ENCODE measurements at regions not wholly inside any gene's neighbourhood (a gene's known extent, or its start where the extent isn't known, plus 50 kb on each side); places are given as distances from the start of the nearest gene placed in this dataset.

DNA sequence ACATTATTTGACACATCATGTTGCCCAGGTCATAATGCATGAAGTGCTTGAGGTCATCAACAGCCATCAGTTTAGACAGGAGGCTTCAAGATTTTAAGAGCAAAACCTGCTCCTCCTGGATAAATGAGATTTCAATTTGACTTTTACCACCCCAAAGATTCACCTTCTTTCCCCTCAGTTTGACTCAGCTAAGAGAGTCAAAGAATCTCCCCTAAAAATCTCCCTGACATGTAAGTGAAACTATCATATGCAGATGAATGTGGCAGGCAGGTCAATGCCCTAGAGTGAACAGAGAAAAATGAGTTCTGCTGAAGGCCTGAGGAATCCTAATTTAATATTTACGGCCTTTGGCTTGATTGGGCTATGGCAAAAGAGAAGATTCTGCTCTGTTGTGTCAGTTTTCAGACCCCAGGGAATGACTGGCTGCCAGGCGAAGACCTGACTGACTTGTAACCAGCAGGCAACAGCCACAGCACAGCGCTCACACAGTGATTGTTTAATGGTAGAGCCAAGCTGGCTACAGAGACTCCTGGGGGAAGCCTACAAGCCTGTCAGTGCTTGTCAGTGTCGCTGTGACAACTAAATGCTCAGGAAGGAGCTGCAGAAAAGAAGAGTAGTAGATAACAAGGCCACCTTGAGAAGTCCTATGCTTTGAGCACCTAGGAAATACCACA lies 491.2 kb upstream of the LRRC4C start:
- ATAC-seq (no peak), DNase-seq (no peak)
- intact Hi-C loops (cut with DNase I), result no loop called here

DNA sequence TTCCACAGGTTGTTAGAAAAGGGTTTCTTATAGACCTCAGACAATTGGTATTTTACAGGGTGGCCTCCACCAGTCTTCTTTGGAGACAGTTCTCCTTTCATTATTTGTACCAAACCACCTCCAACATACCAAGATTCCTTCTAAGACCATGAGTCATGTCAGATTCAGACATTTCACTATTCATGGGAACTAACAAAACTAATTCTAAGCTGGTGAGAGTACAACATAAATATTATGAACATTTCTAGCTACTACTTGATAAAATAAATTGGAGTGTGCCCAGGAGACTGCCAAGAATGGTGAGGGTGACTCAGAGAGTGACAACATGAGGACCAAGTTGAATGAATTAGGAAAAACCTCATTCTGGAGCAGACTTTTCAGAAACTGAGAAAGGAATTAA lies 494.6 kb upstream of the LRRC4C start:
- no peak for DNase-seq
- intact Hi-C loops (cut with DNase I), result no loop called here
- no peak for ATAC-seq

DNA sequence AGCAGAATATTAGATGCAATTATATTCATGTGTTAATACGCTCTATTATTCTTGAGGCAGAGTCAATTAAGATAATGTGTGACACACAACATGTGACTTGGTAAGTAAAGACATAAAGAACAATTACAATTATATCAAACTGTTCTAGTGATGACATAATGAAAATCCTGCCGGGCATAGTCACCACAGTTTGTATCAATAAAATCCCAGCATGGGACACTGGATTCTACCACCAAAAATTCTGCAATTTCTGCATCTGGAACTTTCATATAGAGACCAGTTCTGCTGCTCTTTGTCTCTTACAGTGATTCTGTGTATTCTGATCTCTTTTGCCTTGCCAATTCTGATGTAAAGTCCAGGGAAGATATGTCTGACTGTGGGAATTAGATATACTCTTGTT lies 495.6 kb upstream of the LRRC4C start:
- DNase-seq (no peak), ATAC-seq (no peak)
- intact Hi-C loops (cut with DNase I), result no loop called here

DNA sequence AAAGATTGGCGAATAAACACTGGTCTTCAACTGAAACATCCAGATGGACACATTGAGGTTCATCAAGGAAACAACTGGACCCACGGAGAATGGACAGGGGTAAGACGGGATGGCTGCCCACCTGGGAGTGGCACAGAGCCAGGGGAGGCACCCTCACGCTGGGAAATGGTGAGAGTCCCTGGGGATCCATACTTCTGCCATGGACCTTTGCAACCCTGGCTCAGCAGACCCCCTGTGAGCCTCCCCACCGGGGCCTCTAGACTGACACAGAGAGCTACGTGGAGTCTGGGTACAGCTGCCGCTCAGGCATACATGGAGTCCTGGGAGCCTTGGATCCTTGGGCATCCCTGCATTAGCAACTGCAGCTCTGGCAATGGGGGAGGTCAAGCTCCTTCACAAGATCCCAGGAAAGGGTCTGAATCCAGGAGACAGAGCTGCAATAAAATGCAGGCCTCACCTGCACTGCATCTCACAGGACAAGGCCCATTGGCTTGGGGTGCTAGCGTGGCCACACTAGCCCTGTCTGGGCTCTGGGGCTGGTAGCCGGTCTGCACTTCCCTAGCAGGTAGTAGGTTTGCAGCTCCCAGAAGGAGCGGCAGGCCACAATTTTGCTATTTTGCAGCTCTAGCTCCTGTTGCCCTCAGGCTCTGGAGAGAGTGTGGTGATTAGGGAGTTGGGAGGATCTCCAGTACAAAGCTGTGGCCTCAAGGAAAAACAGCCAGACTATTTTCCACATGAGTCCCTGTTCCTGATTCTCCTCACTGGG lies 496.4 kb upstream of the LRRC4C start:
- no peak for DNase-seq
- intact Hi-C loops (cut with DNase I), result no loop called here
- no peak for ATAC-seq

DNA sequence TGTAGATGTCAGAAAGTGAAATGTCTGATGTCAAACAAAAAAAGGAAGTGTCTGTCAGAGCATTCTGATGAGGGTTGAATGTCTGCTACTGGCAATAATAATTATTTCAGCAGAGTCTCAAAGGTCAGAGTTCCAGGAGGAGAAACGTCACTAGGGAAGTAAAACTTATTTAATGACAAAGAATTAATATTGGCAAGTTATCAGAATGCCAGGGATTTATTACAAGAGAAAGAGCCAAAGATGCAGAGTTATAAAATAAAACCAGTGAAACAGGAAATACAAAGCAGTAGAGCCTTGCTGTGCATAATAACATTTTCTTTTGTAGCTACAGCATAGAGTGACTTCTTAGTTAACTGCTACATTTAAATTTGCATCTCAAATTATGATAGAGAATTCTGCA lies 504.0 kb upstream of the LRRC4C start:
- intact Hi-C loops (cut with DNase I), result no loop called here
- DNase-seq (no peak), ATAC-seq (no peak)

DNA sequence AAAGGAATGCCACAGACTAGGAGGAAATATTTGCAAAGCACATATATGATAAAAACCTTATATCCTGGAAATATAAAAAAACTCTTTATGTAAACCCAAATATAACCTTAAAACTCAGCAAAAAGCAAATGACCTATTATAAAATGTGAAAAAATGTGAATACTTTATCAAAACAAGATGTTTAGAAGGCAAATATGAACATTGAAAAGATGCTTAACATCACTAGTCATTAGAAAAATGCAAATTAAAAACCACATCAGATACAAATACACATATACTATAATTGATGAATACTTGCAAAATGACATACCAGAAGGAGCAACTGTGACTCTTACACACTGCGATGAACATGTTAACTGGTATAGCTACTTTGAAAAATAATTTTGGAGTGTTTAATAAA lies 511.2 kb upstream of the LRRC4C start:
- ATAC-seq (no peak), DNase-seq (no peak)
- intact Hi-C loops (cut with DNase I), result no loop called here

DNA sequence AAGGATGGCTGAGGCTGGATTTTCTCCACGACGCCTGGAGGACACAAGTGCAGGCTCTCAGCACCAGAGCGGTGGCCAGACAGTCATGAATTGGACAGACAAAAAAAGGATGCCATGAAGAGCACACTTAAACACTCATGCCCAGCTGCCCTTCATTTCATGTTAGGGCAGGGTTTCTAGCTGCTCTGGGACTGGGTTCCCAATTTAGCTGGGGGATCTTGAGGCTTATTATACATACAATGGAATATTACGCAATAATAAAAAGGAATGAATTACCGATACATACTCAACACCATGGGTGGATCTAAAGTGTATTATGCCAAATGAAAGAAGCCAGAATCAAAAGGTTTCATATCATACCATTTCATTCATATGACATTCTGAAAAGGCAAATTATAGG lies 512.1 kb upstream of the LRRC4C start:
- intact Hi-C loops (cut with DNase I), result no loop called here
- ATAC-seq, result no peak
- no peak for DNase-seq

DNA sequence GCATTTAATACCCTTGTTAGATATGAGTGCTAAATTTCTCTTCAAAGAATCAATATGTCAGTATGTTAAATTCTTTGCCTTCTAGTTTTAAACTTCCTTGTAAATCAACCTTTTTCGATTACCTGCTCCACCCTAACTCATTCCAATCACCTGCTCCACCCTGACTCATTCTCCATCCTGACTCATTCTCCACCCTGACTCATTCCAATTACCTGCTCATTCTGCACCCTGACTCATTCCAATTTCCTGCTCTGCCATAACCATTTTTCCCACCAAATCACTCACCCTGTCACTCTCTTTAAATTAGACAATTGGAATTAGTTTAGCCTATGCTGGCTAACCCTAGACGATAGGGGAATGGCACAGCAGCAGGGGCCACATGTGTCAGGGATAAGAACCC lies 519.5 kb upstream of the LRRC4C start:
- DNase-seq, result no peak
- intact Hi-C loops (cut with DNase I), result no loop called here
- ATAC-seq, result no peak

DNA sequence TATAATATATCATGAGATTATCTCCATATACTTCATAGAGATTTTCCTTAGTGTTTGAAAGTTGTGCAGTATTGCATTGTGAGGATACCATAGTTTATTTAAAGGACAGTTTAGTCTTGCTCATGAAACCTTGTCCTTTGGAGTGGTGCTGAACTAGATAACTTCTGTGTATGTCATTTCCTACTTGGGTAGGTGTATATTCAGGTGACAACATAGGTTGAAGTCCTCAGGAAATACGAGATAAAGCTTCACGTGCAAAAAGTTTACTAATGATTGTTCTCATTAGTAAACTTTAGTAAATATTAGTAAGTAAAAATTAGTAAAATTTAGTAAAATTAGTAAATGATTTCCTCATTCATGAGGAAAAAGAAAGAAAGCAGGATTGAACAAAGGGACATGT lies 521.3 kb upstream of the LRRC4C start:
- DNase-seq, result no peak
- no peak for ATAC-seq
- intact Hi-C loops (cut with DNase I), result no loop called here

DNA sequence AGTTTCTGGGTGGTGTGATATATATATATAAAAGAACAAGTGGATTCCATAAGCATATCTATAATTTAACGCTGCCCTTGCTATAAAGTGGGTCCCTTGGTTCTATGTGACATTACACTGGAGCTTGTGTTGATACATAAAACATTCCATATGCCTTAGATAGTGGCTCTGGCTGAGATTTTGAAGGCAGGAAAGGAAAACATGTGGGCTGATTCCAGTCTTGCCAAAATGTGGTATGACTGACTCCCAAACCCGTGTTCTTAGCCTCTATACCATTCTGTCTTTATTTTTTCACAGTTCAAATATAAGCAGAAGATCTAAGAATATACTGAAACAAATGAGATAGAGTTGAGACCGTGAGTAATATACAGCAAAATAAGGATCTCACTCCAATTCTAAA lies 522.8 kb upstream of the LRRC4C start:
- ATAC-seq (no peak), DNase-seq (no peak)

DNA sequence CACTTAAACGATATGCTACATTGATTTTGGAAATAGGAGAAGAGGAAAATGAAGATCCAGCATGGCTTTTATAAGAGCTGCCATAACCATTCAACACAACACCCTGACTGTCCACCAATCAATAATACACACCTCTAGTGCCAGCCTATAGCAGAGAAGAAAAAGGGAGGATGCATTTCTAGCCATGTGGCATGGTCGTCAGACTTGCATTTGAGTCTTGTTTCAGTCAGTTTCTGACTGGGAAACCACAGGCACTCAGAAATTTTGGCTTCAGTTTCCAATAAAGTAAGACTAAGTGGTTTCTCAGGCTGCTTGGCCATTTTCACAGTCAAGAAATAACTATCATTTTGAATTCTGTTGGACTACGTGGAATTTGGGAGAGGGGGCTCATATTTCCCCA lies 523.5 kb upstream of the LRRC4C start:
- intact Hi-C loops (cut with DNase I), result no loop called here
- DNase-seq, result no peak
- no peak for ATAC-seq

More for the DNA sequence above, 522.8 kb upstream of the LRRC4C start:
- intact Hi-C loops (cut with DNase I), result no loop called here

DNA sequence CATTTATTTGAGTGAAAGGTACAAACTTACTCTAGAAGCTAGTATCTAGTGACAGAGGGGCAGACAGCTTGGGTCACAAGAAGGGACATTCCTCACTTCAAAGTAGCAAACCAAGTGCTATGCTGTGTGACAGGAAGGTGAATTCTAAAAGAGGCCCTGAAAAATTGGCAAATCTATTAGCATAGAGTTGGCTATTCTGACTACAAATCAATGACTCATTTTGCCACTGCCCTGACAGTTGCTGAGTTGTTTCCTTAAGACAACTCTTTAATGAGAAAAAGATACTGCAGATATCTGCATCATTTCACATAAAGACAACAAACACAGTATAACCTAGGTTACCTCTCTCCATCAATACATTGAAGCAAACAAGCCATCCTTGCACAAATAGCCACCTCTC lies 524.0 kb upstream of the LRRC4C start:
- ATAC-seq (no peak), DNase-seq (no peak)
- intact Hi-C loops (cut with DNase I), result no loop called here

DNA sequence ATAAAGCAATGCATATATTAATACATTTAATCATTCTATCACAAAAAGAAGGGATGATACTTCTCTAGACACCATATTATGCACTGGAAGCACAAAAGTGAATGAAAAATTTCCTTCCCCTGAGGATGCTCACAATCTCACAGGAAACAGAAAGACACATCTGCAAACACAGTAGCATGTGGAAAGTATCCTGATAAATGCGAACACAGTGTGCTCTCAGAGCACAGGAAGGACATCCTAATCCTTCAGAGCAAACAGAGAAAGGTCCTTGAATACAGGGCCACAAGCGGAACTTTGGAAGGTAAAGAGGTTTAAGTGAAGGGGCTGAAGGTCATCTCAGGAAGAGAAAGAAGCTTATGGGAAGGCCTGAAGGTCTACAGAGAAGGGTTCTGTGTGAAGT lies 524.6 kb upstream of the LRRC4C start:
- ATAC-seq, result no peak
- intact Hi-C loops (cut with DNase I), result no loop called here
- no peak for DNase-seq

DNA sequence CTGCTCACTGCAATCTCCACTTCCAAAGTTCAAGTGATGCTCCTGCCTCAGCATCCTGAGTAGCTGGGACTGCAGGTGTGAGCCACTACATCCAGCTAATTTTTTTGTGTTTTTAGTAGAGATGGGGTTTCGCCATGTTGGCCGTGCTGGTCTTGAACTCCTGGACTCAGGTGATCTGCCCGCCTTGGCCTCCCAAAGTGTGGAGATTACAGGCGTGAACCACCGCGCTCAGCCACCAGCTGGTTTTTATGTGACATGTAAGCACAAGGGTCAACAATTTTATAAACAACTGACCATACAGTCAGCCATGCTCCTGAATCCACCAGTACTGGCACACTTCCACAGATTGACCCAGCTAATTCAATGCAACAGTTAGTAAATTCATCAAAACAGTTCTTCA lies 526.3 kb upstream of the LRRC4C start:
- no peak for ATAC-seq
- intact Hi-C loops (cut with DNase I), result no loop called here
- no peak for DNase-seq

DNA sequence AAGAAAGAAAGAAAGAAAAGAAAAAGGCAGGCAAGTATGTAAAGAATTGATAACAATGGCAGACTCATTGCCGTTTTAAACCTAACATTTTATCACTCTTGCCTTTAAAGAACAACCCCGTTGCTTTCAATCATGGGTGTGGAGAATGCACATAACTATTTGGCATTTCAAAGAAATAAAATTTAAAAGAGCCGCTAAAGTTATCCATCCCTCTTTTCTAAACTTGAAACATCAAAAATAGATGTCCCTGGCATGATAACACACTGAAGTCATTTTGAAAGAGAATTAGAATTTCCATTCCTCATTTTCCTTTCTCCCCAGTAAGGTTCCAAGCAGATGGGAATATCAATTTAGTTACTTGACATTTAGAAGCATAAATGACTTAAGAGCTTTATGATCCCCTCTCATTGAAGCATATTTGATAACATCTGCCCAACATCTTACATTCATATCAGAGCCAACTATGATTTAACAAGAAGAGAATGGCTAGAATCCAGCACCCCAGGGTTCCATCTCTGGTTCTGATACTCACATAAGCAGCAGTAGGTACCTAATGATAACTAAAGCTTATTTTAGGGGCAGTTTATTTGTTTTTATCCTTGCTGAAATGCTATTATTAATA lies 529.6 kb upstream of the LRRC4C start:
- intact Hi-C loops (cut with DNase I), result no loop called here
- DNase-seq (no peak), ATAC-seq (no peak)

DNA sequence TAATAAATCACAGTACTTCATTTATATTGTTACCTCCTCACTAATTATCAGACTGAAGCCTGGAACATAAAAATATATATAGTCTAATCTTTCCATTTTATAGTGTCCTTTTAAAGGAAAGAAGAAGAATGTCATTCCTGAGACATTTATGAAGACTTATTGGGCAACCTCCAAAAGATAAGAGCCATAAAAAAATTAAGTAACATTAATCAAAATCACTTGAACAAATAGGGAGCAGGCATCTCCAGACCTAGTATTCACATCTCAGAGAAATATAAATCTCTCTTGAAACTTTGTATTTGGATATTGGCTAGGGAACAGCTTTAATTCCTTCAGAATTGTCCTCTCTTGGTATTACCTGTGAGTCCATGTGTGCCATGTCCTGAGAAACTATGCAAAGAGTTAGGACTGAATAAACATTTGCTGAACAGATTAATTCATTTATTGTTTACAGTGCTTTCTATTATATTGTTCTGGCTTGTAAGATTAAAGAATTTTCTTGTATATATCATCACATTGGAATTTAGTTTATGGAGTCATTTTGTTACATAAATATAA lies 530.5 kb upstream of the LRRC4C start:
- ATAC-seq (no peak), DNase-seq (no peak)
- intact Hi-C loops (cut with DNase I), result no loop called here

DNA sequence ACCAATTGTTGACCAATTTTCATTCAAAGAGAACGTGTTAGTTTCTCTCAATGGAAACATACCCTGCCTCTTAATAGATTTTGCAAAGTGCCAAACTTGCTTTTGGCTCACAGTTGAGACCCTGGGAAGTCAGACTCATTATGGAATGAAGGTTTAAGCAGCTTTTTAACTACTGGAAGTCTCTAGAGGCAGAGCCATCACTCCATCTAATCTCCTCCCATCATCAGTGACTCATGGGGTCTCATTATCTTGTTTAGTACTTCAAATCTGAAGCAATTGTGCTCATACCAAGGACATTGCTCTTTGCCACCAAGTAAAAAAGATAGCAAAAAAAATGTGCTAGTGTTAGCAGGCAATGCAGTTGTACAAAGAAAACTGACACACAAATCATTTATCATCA lies 537.1 kb upstream of the LRRC4C start:
- no peak for DNase-seq
- intact Hi-C loops (cut with DNase I), result no loop called here

DNA sequence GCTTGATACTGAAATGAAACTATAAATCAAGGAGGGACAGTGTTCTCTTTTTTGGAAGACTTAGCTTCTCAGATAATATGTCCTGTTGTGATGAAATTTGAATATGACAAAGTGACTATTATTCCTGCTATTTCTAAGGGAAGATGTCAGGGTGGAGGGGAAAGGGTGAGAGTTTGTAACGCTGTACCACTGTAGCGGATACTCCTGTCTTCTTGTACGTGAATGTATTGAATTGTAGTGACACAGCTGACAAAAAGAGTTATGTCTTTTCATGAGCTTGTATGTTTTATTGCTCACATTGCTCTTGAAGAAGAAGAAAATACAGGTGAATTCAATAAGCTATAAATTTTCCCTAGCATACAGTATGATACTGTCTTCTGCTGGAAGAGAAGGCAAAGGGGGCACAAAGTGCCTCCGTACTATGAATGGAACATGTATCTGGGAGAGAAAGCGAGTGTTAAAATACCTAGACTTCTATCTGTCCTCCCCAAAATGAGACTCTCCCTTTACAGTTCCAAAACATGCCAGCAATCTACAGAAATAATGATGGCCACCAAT lies 538.5 kb upstream of the LRRC4C start:
- no peak for ATAC-seq
- DNase-seq, result no peak

More for the DNA sequence above, 537.1 kb upstream of the LRRC4C start:
- no peak for ATAC-seq

DNA sequence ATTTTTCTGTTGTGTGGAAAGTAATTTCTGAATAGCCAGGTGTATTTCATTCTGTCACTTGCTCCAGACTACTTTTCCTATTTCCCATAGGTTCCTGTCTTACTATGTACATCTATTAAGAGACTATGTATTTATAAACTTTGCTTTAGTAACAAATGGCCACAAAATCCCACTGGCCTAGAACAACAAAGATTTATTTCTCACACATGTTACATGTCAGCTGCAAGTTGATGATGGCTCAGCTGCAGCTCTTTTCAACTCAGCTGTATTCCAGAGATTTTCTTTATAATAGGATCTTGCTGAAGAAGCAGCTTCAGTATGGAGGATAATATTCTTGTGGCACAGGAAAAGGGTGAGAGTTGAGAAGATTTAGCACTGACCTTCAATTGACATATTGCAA lies 539.6 kb upstream of the LRRC4C start:
- intact Hi-C loops (cut with DNase I), result no loop called here
- ATAC-seq (no peak), DNase-seq (no peak)

More for the DNA sequence above, 538.5 kb upstream of the LRRC4C start:
- intact Hi-C loops (cut with DNase I), result no loop called here

DNA sequence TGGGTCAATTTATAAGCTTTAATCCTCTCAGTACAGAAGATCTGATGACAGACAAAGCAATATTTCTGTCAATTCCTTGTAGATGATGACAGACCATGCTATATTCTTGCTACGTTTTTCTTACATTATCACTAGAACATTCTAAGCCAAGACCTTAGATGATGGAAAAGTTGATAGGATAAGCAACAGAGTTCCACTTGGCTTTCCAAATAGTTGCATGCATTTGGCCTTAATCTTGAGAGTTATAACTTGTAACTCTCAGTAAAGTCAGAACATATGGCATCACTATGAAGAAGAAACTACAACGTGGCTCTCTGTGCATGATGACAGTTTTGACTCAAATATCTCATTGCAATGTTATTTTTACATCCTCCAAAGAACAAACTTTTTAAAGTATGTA lies 544.3 kb upstream of the LRRC4C start:
- DNase-seq (no peak), ATAC-seq (no peak)
- intact Hi-C loops (cut with DNase I), result no loop called here

Measured in left cardiac atrium (tissue), 4 donors.